HL-60 (cell line): ENCODE measurements at regions not wholly inside any gene's neighbourhood (a gene's known extent, or its start where the extent isn't known, plus 50 kb on each side); places are given as distances from the start of the nearest gene placed in this dataset.

Experiments used
- CTCF ChIP-seq: IDR thresholded peaks from one replicate; pipeline ENCODE4 v1.5.1; 2011; ENCODE audit warnings: low read length, control low read depth, inconsistent platforms; ENCODE audit not compliant: insufficient read depth
- REST ChIP-seq: IDR thresholded peaks from 2 replicates; pipeline ENCODE4 v1.6.1; 2012; ENCODE audit warnings: low read depth; ENCODE audit not compliant: insufficient replicate concordance

- TF ChIP-seq CTCF: no peak
- TF ChIP-seq REST: no peak
Measured at GRCh38 chr5:152285764-152286163, 119.3 kb downstream of the NMUR2 start.
